ENCODE measurements at regions not wholly inside any gene's neighbourhood (a gene's known extent, or its start where the extent isn't known, plus 50 kb on each side); places are given as distances from the start of the nearest gene placed in this dataset.

- no peak for DNase-seq (ENCODE audit: low read depth)
- TF ChIP-seq CTCF (IDR thresholded peaks at IDR 0.05; ENCODE audit: insufficient read depth, low read depth, low read length) = no peak
- H3K4me3 ChIP-seq (ENCODE audit: low read depth, low read length) = no peak overlapping the region
Measured at GRCh38 chr9:101893661-101894646, 155.5 kb upstream of the GRIN3A start.

GRCh38 chr9:101881508-101881907 lies 143.1 kb upstream of the GRIN3A start:
- no peak for DNase-seq (ENCODE audit: low read depth)
- H3K4me3 ChIP-seq (ENCODE audit: low read depth, low read length) = no peak overlapping the region
- TF ChIP-seq CTCF (IDR thresholded peaks at IDR 0.05; ENCODE audit: insufficient read depth, low read depth, low read length) = no peak

- DNase-seq (ENCODE audit: low read depth) = no peak
- no peak for TF ChIP-seq CTCF (IDR thresholded peaks at IDR 0.05; ENCODE audit: insufficient read depth, low read depth, low read length)
Measured at GRCh38 chr9:101880846-101881245, 142.4 kb upstream of the GRIN3A start.

GRCh38 chr9:101878734-101879133 lies 140.3 kb upstream of the GRIN3A start:
- no peak overlapping the region for H3K4me3 ChIP-seq (ENCODE audit: low read depth, low read length)
- no peak for DNase-seq (ENCODE audit: low read depth)
- no peak for TF ChIP-seq CTCF (IDR thresholded peaks at IDR 0.05; ENCODE audit: insufficient read depth, low read depth, low read length)

More at GRCh38 chr9:101880846-101881245, 142.4 kb upstream of the GRIN3A start:
- H3K4me3 ChIP-seq (ENCODE audit: low read depth, low read length) = no peak overlapping the region

GRCh38 chr9:101877439-101877838 lies 139.0 kb upstream of the GRIN3A start:
- no peak for DNase-seq (ENCODE audit: low read depth)
- H3K4me3 ChIP-seq (ENCODE audit: low read depth, low read length) = no peak overlapping the region
- TF ChIP-seq CTCF (IDR thresholded peaks at IDR 0.05; ENCODE audit: insufficient read depth, low read depth, low read length) = no peak

GRCh38 chr9:101861472-101861871 lies 123.0 kb upstream of the GRIN3A start:
- TF ChIP-seq CTCF (IDR thresholded peaks at IDR 0.05; ENCODE audit: insufficient read depth, low read depth, low read length) = no peak
- H3K4me3 ChIP-seq (ENCODE audit: low read depth, low read length) = no peak overlapping the region
- DNase-seq (ENCODE audit: low read depth) = no peak
